Neural progenitor cell (in vitro differentiated cells): ENCODE measurements at regions not wholly inside any gene's neighbourhood (a gene's known extent, or its start where the extent isn't known, plus 50 kb on each side); places are given as distances from the start of the nearest gene placed in this dataset.

Source experiments
- DNase-seq: peaks from one replicate; pipeline ENCODE4 v3.0.0-alpha.2; 2016; ENCODE audit warnings: low spot score
- H2AFZ ChIP-seq: fragments of 200-600 bp; sonication (generic); replicated peaks from 2 replicates; pipeline ENCODE4 v1.6.1; 2016; ENCODE audit warnings: antibody characterized with exemption
- H3F3A ChIP-seq: fragments of 200-600 bp; sonication (generic); 2 replicates; pipeline ENCODE4 v1.6.1; 2016; ENCODE audit warnings: antibody characterized with exemption, low read depth
- H3K27ac ChIP-seq: fragments of 200-600 bp; sonication (generic); 2 replicates; pipeline ENCODE4 v1.5.1; 2016; ENCODE audit warnings: mild to moderate bottlenecking
- H3K27me3 ChIP-seq: fragments of 200-600 bp; sonication (generic); 2 replicates; pipeline ENCODE4 v1.6.1; 2016; ENCODE audit warnings: mild to moderate bottlenecking, moderate library complexity
- H3K36me3 ChIP-seq: fragments of 200-600 bp; sonication (generic); 2 replicates; pipeline ENCODE4 v1.5.1; 2016
- H3K4me1 ChIP-seq: fragments of 200-600 bp; sonication (generic); 2 replicates; pipeline ENCODE4 v1.6.1; 2016; ENCODE audit warnings: mixed run types
- H3K4me2 ChIP-seq: fragments of 200-600 bp; sonication (generic); 2 replicates; pipeline ENCODE4 v1.6.1; 2016
- H3K4me3 ChIP-seq: fragments of 200-600 bp; sonication (generic); 2 replicates; pipeline ENCODE4 v1.5.1; 2016
- H3K79me2 ChIP-seq: fragments of 200-600 bp; sonication (generic); 2 replicates; pipeline ENCODE4 v1.6.1; 2016; ENCODE audit warnings: low read depth
- H3K9ac ChIP-seq: fragments of 200-600 bp; sonication (generic); 2 replicates; pipeline ENCODE4 v1.6.1; 2016
- H3K9me3 ChIP-seq: fragments of 200-600 bp; sonication (generic); 2 replicates; pipeline ENCODE4 v1.5.1; 2016; ENCODE audit warnings: low read depth
- H4K20me1 ChIP-seq: fragments of 200-600 bp; sonication (generic); 2 replicates; pipeline ENCODE4 v1.6.1; 2016; ENCODE audit warnings: low read depth
- H3K27ac Mint-ChIP-seq: 3 replicates; pipeline ENCODE4 v1.8.0; 2021; ENCODE audit warnings: mixed read lengths
- H3K27me3 Mint-ChIP-seq: 2 replicates; pipeline ENCODE4 v1.8.0; 2022; ENCODE audit warnings: low read depth, mild to moderate bottlenecking, inconsistent platforms, moderate library complexity, mixed read lengths; ENCODE audit not compliant: insufficient read depth
- H3K36me3 Mint-ChIP-seq: 3 replicates; pipeline ENCODE4 v1.8.0; 2021; ENCODE audit warnings: mixed read lengths
- H3K4me1 Mint-ChIP-seq: 3 replicates; pipeline ENCODE4 v1.8.0; 2021; ENCODE audit warnings: mixed read lengths
- H3K4me3 Mint-ChIP-seq: 3 replicates; pipeline ENCODE4 v1.8.0; 2021; ENCODE audit warnings: mild to moderate bottlenecking, moderate library complexity, mixed read lengths
- H3K9me3 Mint-ChIP-seq: 3 replicates; pipeline ENCODE4 v1.8.0; 2020; ENCODE audit warnings: mixed read lengths
- CTCF ChIP-seq: fragments of 200-600 bp; sonication (generic); IDR thresholded peaks from 2 replicates; pipeline ENCODE4 v1.5.1; 2017; ENCODE audit warnings: antibody characterized with exemption, mild to moderate bottlenecking
- EZH2 ChIP-seq: fragments of 200-600 bp; sonication (generic); IDR thresholded peaks from 2 replicates; pipeline ENCODE4 v1.6.1; 2017; ENCODE audit warnings: antibody characterized with exemption, mild to moderate bottlenecking, moderate library complexity
- EZH2phosphoT487 ChIP-seq: fragments of 200-600 bp; sonication (generic); IDR thresholded peaks from 2 replicates; pipeline ENCODE4 v1.6.1; 2017; ENCODE audit warnings: antibody characterized with exemption

GRCh38 chr9:107738789-107739188, 249.2 kb upstream of the KLF4 start:
- no peak overlapping the region for H3K4me2 ChIP-seq
- no peak for TF ChIP-seq EZH2
- no peak for TF ChIP-seq EZH2phosphoT487
- TF ChIP-seq CTCF, result no peak
- H4K20me1 ChIP-seq, result no peaks in the 10 kb centered on the region
- H3K79me2 ChIP-seq, result no peaks in the 10 kb centered on the region
- no peak for DNase-seq
- Mint-ChIP-seq H3K4me1 (no peaks in the 10 kb centered on the region), H3K27me3 (peaks cover 5% of the 10 kb centered on the region), H3K27ac (peak overlapping the region; percentile 76), H3K4me3 (no peak overlapping the region), H3K9me3 (no peaks in the 10 kb centered on the region), H3K36me3 (no peaks in the 10 kb centered on the region)
- H3K9me3 ChIP-seq, result no peaks in the 10 kb centered on the region
- H3K4me1 ChIP-seq, result no peaks in the 10 kb centered on the region
- no peaks in the 10 kb centered on the region for H3F3A ChIP-seq
- H2AFZ ChIP-seq, result peak overlapping the region; percentile 64
- H3K9ac ChIP-seq, result no peak overlapping the region
- no peak overlapping the region for H3K27ac ChIP-seq
- no peaks in the 10 kb centered on the region for H3K27me3 ChIP-seq
- H3K4me3 ChIP-seq, result no peak overlapping the region
- H3K36me3 ChIP-seq, result no peaks in the 10 kb centered on the region

GRCh38 chr9:107737987-107738743, 248.6 kb upstream of the KLF4 start:
- Mint-ChIP-seq H3K4me1 (no peaks in the 10 kb centered on the region), H3K36me3 (no peaks in the 10 kb centered on the region), H3K27ac (no peak overlapping the region), H3K4me3 (no peak overlapping the region), H3K9me3 (no peaks in the 10 kb centered on the region), H3K27me3 (peaks cover 5% of the 10 kb centered on the region)
- no peaks in the 10 kb centered on the region for H3F3A ChIP-seq
- no peaks in the 10 kb centered on the region for H3K36me3 ChIP-seq
- H3K9ac ChIP-seq, result no peak overlapping the region
- H3K9me3 ChIP-seq, result no peaks in the 10 kb centered on the region
- H3K27me3 ChIP-seq, result no peaks in the 10 kb centered on the region
- H4K20me1 ChIP-seq, result no peaks in the 10 kb centered on the region
- DNase-seq, result no peak
- H3K4me3 ChIP-seq, result no peak overlapping the region
- H3K27ac ChIP-seq, result no peak overlapping the region
- H3K4me2 ChIP-seq, result no peak overlapping the region
- no peaks in the 10 kb centered on the region for H3K79me2 ChIP-seq
- H3K4me1 ChIP-seq, result no peaks in the 10 kb centered on the region
- TF ChIP-seq CTCF (no peak), EZH2 (no peak), EZH2phosphoT487 (no peak)
- H2AFZ ChIP-seq, result peak overlapping the region; percentile 64

DNA sequence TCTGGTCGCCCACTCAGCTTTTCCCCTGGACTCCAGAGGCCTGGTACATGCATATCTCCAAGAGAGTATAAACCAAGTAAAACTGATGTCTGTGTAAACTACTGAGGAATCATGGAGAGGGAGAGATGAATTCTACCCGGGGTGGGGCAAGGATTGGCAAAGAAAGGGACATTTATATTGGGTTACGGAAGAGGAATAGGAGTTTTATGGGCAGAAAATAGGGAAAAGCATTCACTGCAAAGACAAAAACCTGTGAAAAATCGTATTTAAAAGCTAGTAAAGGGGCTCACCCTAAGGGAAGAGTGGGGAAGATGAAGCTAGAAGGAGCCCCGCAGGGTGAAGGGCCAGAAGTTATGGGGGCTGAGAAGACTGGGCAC, 248.0 kb upstream of the KLF4 start:
- H3K4me1 ChIP-seq, result no peaks in the 10 kb centered on the region
- peaks cover 5% of the 10 kb centered on the region for H3K27me3 Mint-ChIP-seq

More for the DNA sequence above, 248.0 kb upstream of the KLF4 start:
- no peak overlapping the region for H3K4me3 ChIP-seq
- H3K9me3 Mint-ChIP-seq, result no peaks in the 10 kb centered on the region
- H3K9ac ChIP-seq, result no peak overlapping the region
- no peaks in the 10 kb centered on the region for H3K4me1 Mint-ChIP-seq
- no peaks in the 10 kb centered on the region for H3K27me3 ChIP-seq
- no peak for TF ChIP-seq CTCF
- TF ChIP-seq EZH2, result no peak
- no peak for TF ChIP-seq EZH2phosphoT487
- no peak overlapping the region for H3K4me3 Mint-ChIP-seq
- H3K27ac ChIP-seq, result no peak overlapping the region
- peak overlapping the region; percentile 64 for H2AFZ ChIP-seq
- H3K36me3 Mint-ChIP-seq, result no peaks in the 10 kb centered on the region
- H3K79me2 ChIP-seq, result no peaks in the 10 kb centered on the region
- H3K9me3 ChIP-seq, result no peaks in the 10 kb centered on the region
- no peak overlapping the region for H3K4me2 ChIP-seq
- no peak overlapping the region for H3K27ac Mint-ChIP-seq
- no peak for DNase-seq
- no peaks in the 10 kb centered on the region for H3F3A ChIP-seq
- H4K20me1 ChIP-seq, result no peaks in the 10 kb centered on the region
- H3K36me3 ChIP-seq, result no peaks in the 10 kb centered on the region
